ENCODE measurements at regions not wholly inside any gene's neighbourhood (a gene's known extent, or its start where the extent isn't known, plus 50 kb on each side); places are given as distances from the start of the nearest gene placed in this dataset.

GRCh38 chr2:191540681-191541080 lies 137.3 kb upstream of the NABP1 start:
- Histone ChIP-seq H4K20me1 (ENCODE audit: insufficient read depth) (no peaks in the 10 kb centered on the region), H3K79me2 (ENCODE audit: insufficient read depth, low read depth) (no peaks in the 10 kb centered on the region), H3K36me3 (ENCODE audit: insufficient read depth) (no peaks in the 10 kb centered on the region), H2AFZ (ENCODE audit: low read depth) (no peak overlapping the region), H3K27ac (no peak overlapping the region), H3K4me3 (IDR thresholded peaks at IDR 0.05; ENCODE audit: insufficient read depth, low read depth, low read length) (no peak overlapping the region), H3K4me1 (ENCODE audit: low read depth, poor library complexity, severe bottlenecking) (no peaks in the 10 kb centered on the region), H3K4me2 (no peak overlapping the region), H3K27me3 (ENCODE audit: insufficient read depth, low read depth) (no peaks in the 10 kb centered on the region), H3K9ac (no peak overlapping the region)
- TF ChIP-seq CTCF (conservative IDR thresholded peaks at IDR 0.05; ENCODE audit: low read depth, low read length) = no peak

GRCh38 chr2:191543708-191544107 lies 134.2 kb upstream of the NABP1 start:
- H3K4me3 ChIP-seq (IDR thresholded peaks at IDR 0.05; ENCODE audit: insufficient read depth, low read depth, low read length) = no peak overlapping the region
- no peaks in the 10 kb centered on the region for H4K20me1 ChIP-seq (ENCODE audit: insufficient read depth)
- no peaks in the 10 kb centered on the region for H3K79me2 ChIP-seq (ENCODE audit: insufficient read depth, low read depth)
- H3K9ac ChIP-seq = no peak overlapping the region
- H3K36me3 ChIP-seq (ENCODE audit: insufficient read depth) = no peaks in the 10 kb centered on the region
- H2AFZ ChIP-seq (ENCODE audit: low read depth) = no peak overlapping the region
- H3K27ac ChIP-seq = no peak overlapping the region
- H3K4me2 ChIP-seq = no peak overlapping the region
- no peaks in the 10 kb centered on the region for H3K4me1 ChIP-seq (ENCODE audit: low read depth, poor library complexity, severe bottlenecking)
- TF ChIP-seq CTCF (conservative IDR thresholded peaks at IDR 0.05; ENCODE audit: low read depth, low read length) = no peak
- no peaks in the 10 kb centered on the region for H3K27me3 ChIP-seq (ENCODE audit: insufficient read depth, low read depth)

GRCh38 chr2:191544461-191545062 lies 133.4 kb upstream of the NABP1 start:
- Histone ChIP-seq H3K4me2 (no peak overlapping the region), H3K9ac (no peak overlapping the region), H3K4me3 (IDR thresholded peaks at IDR 0.05; ENCODE audit: insufficient read depth, low read depth, low read length) (no peak overlapping the region), H4K20me1 (ENCODE audit: insufficient read depth) (no peaks in the 10 kb centered on the region), H2AFZ (ENCODE audit: low read depth) (no peak overlapping the region), H3K27me3 (ENCODE audit: insufficient read depth, low read depth) (no peaks in the 10 kb centered on the region), H3K79me2 (ENCODE audit: insufficient read depth, low read depth) (no peaks in the 10 kb centered on the region), H3K36me3 (ENCODE audit: insufficient read depth) (no peaks in the 10 kb centered on the region), H3K27ac (no peak overlapping the region), H3K4me1 (ENCODE audit: low read depth, poor library complexity, severe bottlenecking) (no peaks in the 10 kb centered on the region)
- no peak for TF ChIP-seq CTCF (conservative IDR thresholded peaks at IDR 0.05; ENCODE audit: low read depth, low read length)

- Histone ChIP-seq H3K9ac (no peak overlapping the region), H3K27me3 (ENCODE audit: insufficient read depth, low read depth) (no peaks in the 10 kb centered on the region), H3K4me1 (ENCODE audit: low read depth, poor library complexity, severe bottlenecking) (no peaks in the 10 kb centered on the region), H3K36me3 (ENCODE audit: insufficient read depth) (no peaks in the 10 kb centered on the region), H3K4me2 (no peak overlapping the region), H2AFZ (ENCODE audit: low read depth) (no peak overlapping the region), H4K20me1 (ENCODE audit: insufficient read depth) (no peaks in the 10 kb centered on the region), H3K27ac (no peak overlapping the region), H3K79me2 (ENCODE audit: insufficient read depth, low read depth) (no peaks in the 10 kb centered on the region), H3K4me3 (IDR thresholded peaks at IDR 0.05; ENCODE audit: insufficient read depth, low read depth, low read length) (no peak overlapping the region)
- TF ChIP-seq CTCF (conservative IDR thresholded peaks at IDR 0.05; ENCODE audit: low read depth, low read length) = no peak
Measured at GRCh38 chr2:191545361-191545760, 132.6 kb upstream of the NABP1 start.
